K562 (cell line): ENCODE measurements at regions not wholly inside any gene's neighbourhood (a gene's known extent, or its start where the extent isn't known, plus 50 kb on each side); places are given as distances from the start of the nearest gene placed in this dataset.

ENCODE experiments used
- ATAC-seq: fragments of 200-7000 bp; cut with Tn5 transposase; 3 replicates; pipeline ENCODE4 v1.9.1; 2020; ENCODE audit warnings: moderate library complexity
- BruUV-seq: library from RNA; stranded (reverse); fragments of 400-500 nt; replicated peaks from 2 replicates; lab custom pipeline; 2021; lab: Mats Ljungman, UMichigan
- CTCF ChIA-PET: fragments of 300-600 bp; formaldehyde crosslinking; extraction: SDS; loops from one replicate; lab custom pipeline; 2021; ENCODE audit warnings: low intra/inter-chr PET ratio; lab: Yijun Ruan, JAX
- POLR2A ChIA-PET: fragments of 300-600, 350-650 bp; sonication (Branson Sonifier 250); formaldehyde crosslinking; extraction: SDS; loops from one replicate; lab custom pipeline; 2021; ENCODE audit warnings: antibody characterized with exemption, inconsistent platforms; lab: Yijun Ruan, JAX
- DNase-seq, 4 experiments: peaks; one replicate each; pipeline versions ENCODE4 v3.0.0 to v3.0.0-alpha.2; 2011 to 2018; ENCODE audit warnings: low spot score in 3 of 4, mixed read lengths in 3 of 4; ENCODE audit errors: extremely low read depth in 1 of 4
- FAIRE-seq: peaks from 2 replicates; lab custom pipeline; 2011; peaks lifted over from hg19 to GRCh38; lab: Jason Lieb, UNC
- H2AFZ ChIP-seq: 2 replicates; pipeline ENCODE4 v1.6.0; 2011; ENCODE audit warnings: low read depth, low read length, control low read depth, inconsistent platforms
- H3K27ac ChIP-seq: fragments of 200-600 bp; 3 replicates; pipeline ENCODE4 v1.8.0; 2011; ENCODE audit warnings: low read depth, mild to moderate bottlenecking, control low read depth, inconsistent platforms, low read length, moderate library complexity, mixed read lengths; ENCODE audit errors: extremely low read depth
- H3K27me3 ChIP-seq, 2 experiments: fragments of 300-600 bp in 1 of 2; 2 replicates in 1 of 2; 3 replicates in 1 of 2; pipeline versions ENCODE4 v1.6.0 to v1.8.0; 2011; ENCODE audit warnings: inconsistent platforms in 2 of 2, low read length in 2 of 2, mild to moderate bottlenecking in 1 of 2, mixed read lengths in 1 of 2, moderate library complexity in 1 of 2; ENCODE audit not compliant: control insufficient read depth in 2 of 2, insufficient read depth in 2 of 2
- H3K36me3 ChIP-seq: fragments of 300-600 bp; 3 replicates; pipeline ENCODE4 v1.8.0; 2011; ENCODE audit warnings: mild to moderate bottlenecking, low read length, inconsistent platforms; ENCODE audit not compliant: control insufficient read depth, insufficient read depth
- H3K4me1 ChIP-seq, 2 experiments: fragments of 200-600 bp in 1 of 2; replicated peaks in 1 of 2; 2 replicates in 1 of 2; 3 replicates in 1 of 2; pipeline versions ENCODE4 v1.5.1 to v1.8.0; 2011; ENCODE audit warnings: inconsistent platforms in 2 of 2, low read length in 2 of 2, mild to moderate bottlenecking in 1 of 2, mixed read lengths in 1 of 2, moderate library complexity in 1 of 2; ENCODE audit not compliant: control insufficient read depth in 2 of 2, insufficient read depth in 2 of 2
- H3K4me2 ChIP-seq: 2 replicates; pipeline ENCODE4 v1.6.1; 2011; ENCODE audit warnings: low read length, control low read depth, inconsistent platforms, mixed read lengths; ENCODE audit not compliant: insufficient read depth
- H3K4me3 ChIP-seq: fragments of 200-600 bp; sonication (generic), shearing (Covaris generic); 2 replicates; pipeline ENCODE4 v1.5.1; 2016; ENCODE audit warnings: control low read depth, inconsistent platforms
- H3K79me2 ChIP-seq: fragments of 200-600 bp; 3 replicates; pipeline ENCODE4 v1.8.0; 2011; ENCODE audit warnings: low read length, inconsistent platforms; ENCODE audit not compliant: control insufficient read depth, insufficient read depth
- H3K9ac ChIP-seq, 2 experiments: 2 replicates each; pipeline versions ENCODE4 v1.6.0 to v1.6.1; 2011; ENCODE audit warnings: low read depth in 2 of 2, low read length in 2 of 2, control low read depth in 1 of 2, inconsistent platforms in 1 of 2, mild to moderate bottlenecking in 1 of 2, mixed read lengths in 1 of 2; ENCODE audit not compliant: insufficient read depth in 1 of 2
- H3K9me1 ChIP-seq: one replicate; pipeline ENCODE4 v1.6.0; 2011; ENCODE audit warnings: inconsistent platforms, mild to moderate bottlenecking, low read length, moderate library complexity; ENCODE audit not compliant: control insufficient read depth, insufficient read depth
- H3K9me3 ChIP-seq: replicated peaks from 2 replicates; pipeline ENCODE4 v1.5.1; 2011; ENCODE audit warnings: low read depth, low read length, inconsistent platforms; ENCODE audit not compliant: control insufficient read depth, insufficient read depth
- H4K20me1 ChIP-seq: replicated peaks from 2 replicates; pipeline ENCODE4 v1.6.1; 2011; ENCODE audit warnings: low read length, inconsistent platforms, mixed read lengths; ENCODE audit not compliant: control insufficient read depth, insufficient read depth
- BMI1 ChIP-seq: fragments of 150-350 bp; IDR thresholded peaks from 2 replicates; pipeline ENCODE4 v1.6.1; 2014; ENCODE audit warnings: low read length
- CCAR2 ChIP-seq: fragments of 200-400 bp; formaldehyde crosslinking; IDR thresholded peaks from 2 replicates; pipeline ENCODE4 v1.6.1; 2017; ENCODE audit warnings: mild to moderate bottlenecking, low read depth, low read length
- COPS2 ChIP-seq: fragments of 450-650 bp; conservative IDR thresholded peaks from 2 replicates; pipeline ENCODE4 v1.6.1; 2016; ENCODE audit warnings: mild to moderate bottlenecking, moderate library complexity
- ELF2 ChIP-seq: fragments of 250-450 bp; sonication (Bioruptor Pico); IDR thresholded peaks from 2 replicates; pipeline ENCODE4 v1.5.0; 2021; ENCODE audit warnings: mild to moderate bottlenecking
- FOXJ2 ChIP-seq: fragments of 200-800 bp; sonication (Bioruptor generic); IDR thresholded peaks from 2 replicates; pipeline ENCODE4 v1.6.1; 2016; ENCODE audit warnings: missing genetic modification characterization, missing compliant biosample characterization
- KLF6 ChIP-seq: fragments of 250-450 bp; sonication (Bioruptor Pico); IDR thresholded peaks from 2 replicates; pipeline ENCODE4 v1.4.0; 2020; ENCODE audit warnings: mild to moderate bottlenecking, moderate library complexity, borderline replicate concordance
- MAFG ChIP-seq: fragments of 450-650 bp; conservative IDR thresholded peaks from 2 replicates; pipeline ENCODE4 v1.6.1; 2016; ENCODE audit warnings: missing genetic modification characterization, missing compliant biosample characterization
- MCM7 ChIP-seq, 2 experiments: fragments of 450-650 bp; IDR thresholded peaks; 2 replicates each; pipeline ENCODE4 v1.6.1; 2016 to 2018
- OTX1 ChIP-seq: fragments of 450-650 bp; formaldehyde crosslinking; IDR thresholded peaks from 2 replicates; pipeline ENCODE4 v1.4.0; 2022; ENCODE audit warnings: mild to moderate bottlenecking
- POLR2AphosphoS5 ChIP-seq: IDR thresholded peaks from 2 replicates; pipeline ENCODE4 v1.6.1; 2011; ENCODE audit warnings: mild to moderate bottlenecking, low read depth, low read length, moderate library complexity; ENCODE audit not compliant: control insufficient read depth, insufficient read depth
- RFX5 ChIP-seq: IDR thresholded peaks from 2 replicates; pipeline ENCODE4 v1.6.1; 2011; ENCODE audit warnings: low read depth, mild to moderate bottlenecking, improper control_type of control experiment, low read length
- SFPQ ChIP-seq: fragments of 200-400 bp; formaldehyde crosslinking; IDR thresholded peaks from 2 replicates; pipeline ENCODE4 v1.6.1; 2017; ENCODE audit warnings: mild to moderate bottlenecking, low read depth, low read length, moderate library complexity
- TRIM28 ChIP-seq: fragments of 450-650 bp; IDR thresholded peaks from 2 replicates; pipeline ENCODE4 v1.6.1; 2017
- ZBTB7A ChIP-seq: IDR thresholded peaks from 2 replicates; pipeline ENCODE4 v1.6.1; 2011; ENCODE audit warnings: low read depth, mild to moderate bottlenecking, low read length, moderate library complexity, borderline replicate concordance; ENCODE audit not compliant: control insufficient read depth
- ZNF146 ChIP-seq: IDR thresholded peaks from one replicate; pipeline ENCODE4 v1.6.1; 2018; ENCODE audit warnings: missing compliant biosample characterization; ENCODE audit not compliant: unreplicated experiment
- ZNF224 ChIP-seq: sonication (generic); formaldehyde crosslinking; IDR thresholded peaks from 2 replicates; pipeline ENCODE4 v1.8.0; 2022; ENCODE audit warnings: mild to moderate bottlenecking, missing genetic modification reagents
- ZNF274 ChIP-seq: IDR thresholded peaks from 2 replicates; pipeline ENCODE4 v1.6.1; 2011; ENCODE audit warnings: low read depth, mild to moderate bottlenecking, low read length, moderate library complexity, borderline replicate concordance
- WGBS: fragments of 100-300 bp; shearing (Covaris generic); methylation state at CpG from one replicate; pipeline ENCODE4 v1.1.6; 2016; ENCODE audit warnings: low coverage, mixed read lengths; ENCODE audit not compliant: insufficient coverage; ENCODE audit errors: missing lambda C conversion rate; 5-methylcytosine and 5-hydroxymethylcytosine counted together
- in situ Hi-C: fragments of 300-500 bp; cut with MboI; formaldehyde crosslinking; loops from 4 replicates; pipeline ENCODE4 v1.15.0; 2018; ENCODE audit warnings: inconsistent platforms, mixed read lengths
- intact Hi-C: fragments of 100-400 bp; cut with micrococcal nuclease; formaldehyde crosslinking; loops from 2 replicates; pipeline ENCODE4 v1.14.2; 2022
- TF ChIP-seq, protein P1 (sequence below): sonication (generic); formaldehyde crosslinking; IDR thresholded peaks from 2 replicates; pipeline ENCODE4 v1.5.0; 2020; ENCODE audit warnings: missing genetic modification reagents

DNA sequence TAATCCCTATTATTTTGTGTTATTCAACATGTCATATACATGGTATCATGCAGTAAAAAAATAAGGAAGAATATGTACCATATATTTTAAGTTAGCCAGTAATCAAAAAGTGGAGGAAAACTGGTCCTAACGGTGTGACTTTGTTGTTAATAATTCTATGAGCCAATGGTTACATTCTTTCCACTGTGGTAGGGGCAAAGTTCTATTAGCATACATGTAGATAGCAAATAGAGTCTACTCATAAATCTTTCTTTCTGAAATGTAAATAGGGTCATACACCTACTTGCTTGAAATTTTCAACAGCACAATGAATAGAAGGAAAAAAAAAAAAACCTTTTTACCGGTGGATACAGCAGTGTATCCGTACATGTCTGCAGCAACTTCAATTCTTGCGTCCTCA lies 364.8 kb downstream of the RAB38 start (continued):
- TF ChIP-seq, protein P1, sequence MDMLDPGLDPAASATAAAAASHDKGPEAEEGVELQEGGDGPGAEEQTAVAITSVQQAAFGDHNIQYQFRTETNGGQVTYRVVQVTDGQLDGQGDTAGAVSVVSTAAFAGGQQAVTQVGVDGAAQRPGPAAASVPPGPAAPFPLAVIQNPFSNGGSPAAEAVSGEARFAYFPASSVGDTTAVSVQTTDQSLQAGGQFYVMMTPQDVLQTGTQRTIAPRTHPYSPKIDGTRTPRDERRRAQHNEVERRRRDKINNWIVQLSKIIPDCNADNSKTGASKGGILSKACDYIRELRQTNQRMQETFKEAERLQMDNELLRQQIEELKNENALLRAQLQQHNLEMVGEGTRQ: no peak
- TF ChIP-seq MCM7 (IDR thresholded peaks at IDR 0.05) (no peak), ZNF224 (no peak)

DNA sequence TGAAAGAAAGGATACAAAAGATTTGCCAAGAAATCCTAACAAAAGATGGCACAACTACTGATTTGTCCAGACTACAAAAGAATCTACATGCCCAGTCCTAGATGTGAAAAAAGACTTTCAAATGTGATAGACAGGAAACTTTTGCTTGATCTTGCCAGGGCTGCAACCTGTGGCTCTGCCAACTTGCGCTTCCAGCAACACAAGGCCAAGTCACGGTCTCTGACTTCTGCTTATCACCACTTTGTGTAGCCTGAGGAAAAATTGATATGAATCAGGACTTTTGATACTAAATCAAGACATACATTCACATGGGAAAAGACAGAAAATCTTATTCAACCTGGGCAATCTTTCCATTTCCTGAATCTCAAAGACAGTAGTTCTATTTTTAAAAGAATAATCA lies 366.0 kb downstream of the RAB38 start:
- H3K9me3 ChIP-seq: no peaks in the 10 kb centered on the region
- no peak overlapping the region for H2AFZ ChIP-seq
- no peaks in the 10 kb centered on the region for H3K79me2 ChIP-seq
- no peaks in the 10 kb centered on the region for H3K4me1 ChIP-seq
- H3K9me1 ChIP-seq: no peaks in the 10 kb centered on the region
- intact Hi-C loops: no loop called here
- no peak for DNase-seq
- H3K9ac ChIP-seq: no peak overlapping the region
- H3K4me3 ChIP-seq: no peak overlapping the region
- FAIRE-seq: no peak
- H3K4me2 ChIP-seq: no peak overlapping the region
- CTCF ChIA-PET: no interaction called here
- 0% methylated on average over 2 of the region's 2 CpGs for WGBS
- no peak for ATAC-seq
- no peak overlapping the region for H3K27ac ChIP-seq
- POLR2A ChIA-PET: no interaction called here
- no peaks in the 10 kb centered on the region for H3K27me3 ChIP-seq
- no peaks in the 10 kb centered on the region for H4K20me1 ChIP-seq
- H3K36me3 ChIP-seq: no peaks in the 10 kb centered on the region
- in situ Hi-C loops: no loop called here
- BruUV-seq: no TSS peak
- TF ChIP-seq TRIM28: no peak
- TF ChIP-seq POLR2AphosphoS5: no peak
- no peak for TF ChIP-seq MAFG (tag)
- TF ChIP-seq SFPQ: no peak
- TF ChIP-seq FOXJ2 (tag): no peak
- TF ChIP-seq ELF2: no peak
- no peak for TF ChIP-seq ZBTB7A
- TF ChIP-seq RFX5: no peak
- TF ChIP-seq COPS2: no peak
- no peak for TF ChIP-seq ZNF274
- TF ChIP-seq KLF6 (CRISPR knock-in tag): no peak
- no peak for TF ChIP-seq CCAR2
- no peak for TF ChIP-seq BMI1
- no peak for TF ChIP-seq ZNF146 (CRISPR knock-in tag)
- no peak for TF ChIP-seq OTX1 (CRISPR knock-in tag)
